ENCODE measurements at regions not wholly inside any gene's neighbourhood (a gene's known extent, or its start where the extent isn't known, plus 50 kb on each side); places are given as distances from the start of the nearest gene placed in this dataset.

DNA sequence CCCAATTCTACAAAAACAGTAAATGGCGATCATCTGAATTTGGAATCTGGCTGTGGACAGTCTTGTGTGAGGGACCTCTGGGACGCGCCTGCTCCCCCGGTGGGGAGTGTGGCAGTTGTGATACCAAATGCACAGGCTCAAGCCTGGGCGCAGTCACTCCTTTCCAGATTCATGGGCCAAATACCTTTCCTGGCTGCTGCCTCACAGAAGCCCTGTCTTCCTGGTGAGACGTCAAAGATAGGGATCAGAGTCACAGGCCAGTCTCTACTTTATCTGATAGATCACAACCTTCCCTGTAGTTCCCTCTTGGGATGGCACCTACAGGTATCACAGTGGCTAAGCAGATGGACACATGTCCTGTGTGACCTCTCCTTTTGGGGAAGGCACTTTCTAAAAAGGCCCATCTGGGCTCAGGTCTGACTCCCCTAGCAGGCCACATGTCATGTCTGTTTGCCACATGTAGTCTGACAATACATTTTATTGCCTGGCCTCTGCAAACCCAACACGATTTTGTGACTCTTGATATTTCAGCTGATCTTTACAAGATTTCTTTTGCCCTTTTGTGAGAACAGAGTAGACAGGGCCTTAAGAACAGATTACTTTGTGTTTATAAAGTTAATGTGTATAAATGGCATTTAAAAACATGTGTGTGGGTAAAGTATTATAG lies 150.1 kb downstream of the SNX10 start:
- TF ChIP-seq, protein P1, sequence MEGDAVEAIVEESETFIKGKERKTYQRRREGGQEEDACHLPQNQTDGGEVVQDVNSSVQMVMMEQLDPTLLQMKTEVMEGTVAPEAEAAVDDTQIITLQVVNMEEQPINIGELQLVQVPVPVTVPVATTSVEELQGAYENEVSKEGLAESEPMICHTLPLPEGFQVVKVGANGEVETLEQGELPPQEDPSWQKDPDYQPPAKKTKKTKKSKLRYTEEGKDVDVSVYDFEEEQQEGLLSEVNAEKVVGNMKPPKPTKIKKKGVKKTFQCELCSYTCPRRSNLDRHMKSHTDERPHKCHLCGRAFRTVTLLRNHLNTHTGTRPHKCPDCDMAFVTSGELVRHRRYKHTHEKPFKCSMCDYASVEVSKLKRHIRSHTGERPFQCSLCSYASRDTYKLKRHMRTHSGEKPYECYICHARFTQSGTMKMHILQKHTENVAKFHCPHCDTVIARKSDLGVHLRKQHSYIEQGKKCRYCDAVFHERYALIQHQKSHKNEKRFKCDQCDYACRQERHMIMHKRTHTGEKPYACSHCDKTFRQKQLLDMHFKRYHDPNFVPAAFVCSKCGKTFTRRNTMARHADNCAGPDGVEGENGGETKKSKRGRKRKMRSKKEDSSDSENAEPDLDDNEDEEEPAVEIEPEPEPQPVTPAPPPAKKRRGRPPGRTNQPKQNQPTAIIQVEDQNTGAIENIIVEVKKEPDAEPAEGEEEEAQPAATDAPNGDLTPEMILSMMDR (IDR thresholded peaks at IDR 0.05; ENCODE audit: unreplicated experiment in 3 of 3), result no peak
- no peaks in the 10 kb centered on the region for H3K36me3 Mint-ChIP-seq (ENCODE audit: low read depth)
- H3K27ac Mint-ChIP-seq, result peak overlapping the region; percentile 80 to 95 (median 93)
- peak overlapping the region in 2 of 3 experiments; percentile 19 to 33 for H3K4me3 Mint-ChIP-seq
- no peaks in the 10 kb centered on the region for H3K9me3 Mint-ChIP-seq
- peaks cover 41% of the 10 kb centered on the region for H3K4me1 Mint-ChIP-seq
- H3K27me3 Mint-ChIP-seq (ENCODE audit: low read depth), result peaks cover 7% of the 10 kb centered on the region

DNA sequence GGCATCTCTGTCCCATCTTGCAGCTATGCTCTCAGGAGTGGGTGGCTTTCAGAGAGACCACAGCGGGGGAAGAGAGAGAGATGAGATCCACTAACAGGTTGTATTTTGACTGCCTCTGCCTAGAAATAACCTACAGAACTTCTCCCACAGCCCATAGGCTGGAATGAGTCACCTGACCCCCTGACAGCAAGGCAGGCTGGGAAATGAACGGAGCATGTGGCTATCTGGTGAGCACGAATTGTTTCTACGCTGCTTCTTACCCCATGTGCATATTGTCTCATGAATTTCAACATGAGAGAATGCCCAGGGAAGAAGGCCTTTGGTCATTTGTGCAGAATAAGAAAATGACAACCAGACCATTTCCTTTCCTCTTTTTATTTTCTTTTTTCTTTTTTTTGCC lies 151.3 kb downstream of the SNX10 start:
- peaks cover 31% of the 10 kb centered on the region for H3K4me1 Mint-ChIP-seq
- peaks cover 7% of the 10 kb centered on the region for H3K27me3 Mint-ChIP-seq (ENCODE audit: low read depth)
- no peak overlapping the region for H3K4me3 Mint-ChIP-seq
- H3K36me3 Mint-ChIP-seq (ENCODE audit: low read depth), result no peaks in the 10 kb centered on the region
- H3K9me3 Mint-ChIP-seq, result no peaks in the 10 kb centered on the region
- TF ChIP-seq, protein P1 (IDR thresholded peaks at IDR 0.05; ENCODE audit: unreplicated experiment in 3 of 3), result no peak
- peak overlapping the region; percentile 80 to 95 (median 93) for H3K27ac Mint-ChIP-seq

DNA sequence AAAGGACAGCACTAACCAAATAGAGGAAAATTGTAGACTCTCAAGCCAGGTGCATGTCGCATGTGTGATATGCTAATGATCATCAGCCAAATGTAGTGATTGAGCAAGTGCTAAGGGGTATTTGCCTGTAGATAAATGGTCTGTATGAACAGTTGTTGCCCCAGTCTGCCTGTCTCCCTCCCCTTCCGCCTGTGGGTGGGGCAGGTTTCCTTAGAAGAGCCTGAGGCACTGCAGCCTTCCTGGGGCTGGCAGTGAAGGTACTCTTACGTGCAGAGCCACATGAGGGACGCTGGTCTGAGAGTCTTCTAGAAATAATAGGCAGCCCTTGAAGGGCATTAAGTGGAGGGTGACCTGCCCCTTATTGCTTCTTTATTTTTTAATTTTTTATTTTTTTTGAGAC lies 152.1 kb downstream of the SNX10 start:
- H3K27ac Mint-ChIP-seq, result peak overlapping the region in 2 of 3 experiments; percentile 39 to 80
- H3K9me3 Mint-ChIP-seq, result no peaks in the 10 kb centered on the region
- TF ChIP-seq, protein P1 (IDR thresholded peaks at IDR 0.05; ENCODE audit: unreplicated experiment in 3 of 3), result no peak
- H3K4me1 Mint-ChIP-seq, result peaks cover 35% of the 10 kb centered on the region
- peaks cover 12% of the 10 kb centered on the region for H3K27me3 Mint-ChIP-seq (ENCODE audit: low read depth)
- no peaks in the 10 kb centered on the region for H3K36me3 Mint-ChIP-seq (ENCODE audit: low read depth)
- no peak overlapping the region for H3K4me3 Mint-ChIP-seq

DNA sequence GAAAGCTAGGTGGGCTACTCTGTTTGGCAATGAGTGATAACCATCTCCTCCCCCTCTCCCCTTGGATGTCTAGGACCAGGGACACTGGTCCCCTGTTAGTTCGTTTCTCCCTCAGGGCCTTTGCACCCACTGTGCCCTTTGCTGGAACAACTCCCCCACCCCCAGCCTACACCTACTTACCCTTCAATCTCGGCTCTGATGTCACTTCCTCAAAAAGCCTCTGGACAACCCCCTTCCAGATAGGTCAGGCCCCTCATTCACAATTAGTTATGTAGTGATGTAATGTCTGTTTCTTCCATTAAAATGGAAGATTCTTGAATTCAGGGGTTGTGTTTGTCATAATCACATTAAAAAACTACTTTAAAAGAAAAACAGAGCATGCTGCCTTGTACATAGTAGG lies 152.9 kb downstream of the SNX10 start:
- Mint-ChIP-seq H3K27ac (no peak overlapping the region), H3K36me3 (ENCODE audit: low read depth) (no peaks in the 10 kb centered on the region), H3K9me3 (no peaks in the 10 kb centered on the region), H3K4me3 (no peak overlapping the region), H3K27me3 (ENCODE audit: low read depth) (peaks cover 12% of the 10 kb centered on the region), H3K4me1 (peaks cover 34% of the 10 kb centered on the region)
- TF ChIP-seq, protein P1 (IDR thresholded peaks at IDR 0.05; ENCODE audit: unreplicated experiment in 3 of 3), result no peak

DNA sequence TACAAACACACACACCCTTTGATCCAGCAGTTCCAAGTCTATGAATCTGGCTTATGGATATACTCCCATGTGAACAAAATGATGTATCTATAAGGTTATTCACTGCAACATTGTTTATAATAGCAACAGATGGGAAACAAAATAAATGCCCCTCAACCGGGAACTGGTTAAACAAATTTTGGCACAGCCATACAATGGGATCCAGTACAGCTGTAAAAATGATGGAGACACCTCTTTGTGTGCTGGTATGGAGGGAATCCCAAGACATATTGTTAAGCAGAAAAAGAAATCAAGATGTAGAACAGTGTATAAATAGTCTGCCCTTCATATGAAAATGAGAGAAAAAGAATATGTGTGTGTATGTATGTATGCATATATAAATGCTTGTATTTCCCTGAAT lies 155.5 kb downstream of the SNX10 start:
- Mint-ChIP-seq H3K27ac (no peak overlapping the region), H3K27me3 (ENCODE audit: low read depth) (peaks cover 12% of the 10 kb centered on the region), H3K4me1 (peaks cover 18% of the 10 kb centered on the region), H3K4me3 (no peak overlapping the region), H3K36me3 (ENCODE audit: low read depth) (no peaks in the 10 kb centered on the region), H3K9me3 (no peaks in the 10 kb centered on the region)
- TF ChIP-seq, protein P1 (IDR thresholded peaks at IDR 0.05; ENCODE audit: unreplicated experiment in 3 of 3), result no peak
